HCT116 (cell line): ENCODE measurements at regions not wholly inside any gene's neighbourhood (a gene's known extent, or its start where the extent isn't known, plus 50 kb on each side); places are given as distances from the start of the nearest gene placed in this dataset.

ENCODE experiments used
- ATAC-seq: fragments of 200-7000 bp; cut with Tn5 transposase; 2 replicates; pipeline ENCODE4 v1.9.1; 2020; ENCODE audit warnings: mild to moderate bottlenecking, moderate library complexity
- BruUV-seq: library from RNA; stranded (reverse); fragments of 400-500 nt; replicated peaks from 2 replicates; lab custom pipeline; 2021; lab: Mats Ljungman, UMichigan
- CTCF ChIA-PET: fragments of 300-600 bp; sonication (Branson Sonifier 250); formaldehyde crosslinking; loops from one replicate; lab custom pipeline; 2021; ENCODE audit warnings: antibody characterized with exemption; lab: Charles Lee
- POLR2A ChIA-PET: fragments of 300-600, 350-600 bp; sonication (Branson Sonifier 250); formaldehyde crosslinking; loops from one replicate; lab custom pipeline; 2021; ENCODE audit warnings: antibody characterized with exemption; lab: Charles Lee
- RAD21 ChIA-PET, 2 experiments: fragments of 300-600 bp; sonication (Branson Sonifier 250); formaldehyde crosslinking; loops; one replicate each; lab custom pipeline; 2023; ENCODE audit warnings: low total read pairs in 2 of 2; ENCODE audit not compliant: uncharacterized antibody in 2 of 2, unreplicated experiment in 2 of 2, low non-redundant PET in 1 of 2; lab: Charles Lee
- DNase-seq: peaks from one replicate; pipeline ENCODE4 v3.0.0-alpha.2; 2010; ENCODE audit warnings: low read depth, low spot score
- H2AFZ ChIP-seq: fragments of 200-600 bp; shearing (Covaris generic), sonication (generic); 2 replicates; pipeline ENCODE4 v1.6.1; 2017; ENCODE audit warnings: low read depth, mixed run types, mixed read lengths, antibody characterized with exemption, low read length; ENCODE audit not compliant: poor library complexity, severe bottlenecking
- H3K27ac ChIP-seq: 2 replicates; pipeline ENCODE4 v1.5.1; 2012; ENCODE audit warnings: low read depth, low read length
- H3K27me3 ChIP-seq: fragments of 200-600 bp; sonication (generic); 2 replicates; pipeline ENCODE4 v1.6.1; 2016; ENCODE audit warnings: mixed run types, low read length, mixed read lengths; ENCODE audit not compliant: insufficient read depth
- H3K36me3 ChIP-seq, 2 experiments: fragments of 200-500 bp in 1 of 2; fragments of 200-600 bp in 1 of 2; sonication (Bioruptor generic) in 1 of 2; sonication (generic) in 1 of 2; 2 replicates each; pipeline versions ENCODE4 v1.5.1 to v1.6.1; 2014 to 2016; ENCODE audit warnings: low read length in 2 of 2, inconsistent platforms in 1 of 2, mixed read lengths in 1 of 2, mixed run types in 1 of 2; ENCODE audit not compliant: insufficient read depth in 2 of 2, control insufficient read depth in 1 of 2
- H3K4me1 ChIP-seq, 2 experiments: fragments of 200-600 bp in 1 of 2; sonication (generic) in 1 of 2; 2 replicates each; pipeline versions ENCODE4 v1.5.1 to v1.6.1; 2012 to 2017; ENCODE audit warnings: low read length in 2 of 2, inconsistent platforms in 1 of 2, mild to moderate bottlenecking in 1 of 2, mixed read lengths in 1 of 2, mixed run types in 1 of 2, moderate library complexity in 1 of 2; ENCODE audit not compliant: insufficient read depth in 2 of 2, control insufficient read depth in 1 of 2
- H3K4me2 ChIP-seq: fragments of 200-600 bp; sonication (generic); 2 replicates; pipeline ENCODE4 v1.6.1; 2017; ENCODE audit warnings: mixed run types, low read length, mixed read lengths
- H3K4me3 ChIP-seq, 2 experiments: fragments of 200-600 bp in 1 of 2; sonication (generic) in 1 of 2; replicated peaks in 1 of 2; 2 replicates each; pipeline ENCODE4 v1.5.1; 2011 to 2016; ENCODE audit warnings: low read length in 2 of 2, control low read depth in 1 of 2, low read depth in 1 of 2, mild to moderate bottlenecking in 1 of 2, mixed read lengths in 1 of 2, mixed run types in 1 of 2
- H3K79me2 ChIP-seq: fragments of 200-600 bp; sonication (generic); 2 replicates; pipeline ENCODE4 v1.6.1; 2017; ENCODE audit warnings: mild to moderate bottlenecking, mixed run types, low read length, moderate library complexity, mixed read lengths; ENCODE audit not compliant: insufficient read depth
- H3K9ac ChIP-seq: fragments of 200-600 bp; sonication (generic); 2 replicates; pipeline ENCODE4 v1.6.1; 2016; ENCODE audit warnings: low read length, mixed read lengths
- H3K9me2 ChIP-seq: fragments of 200-600 bp; sonication (generic), shearing (Covaris generic); 2 replicates; pipeline ENCODE4 v1.6.1; 2017; ENCODE audit warnings: mixed run types, mild to moderate bottlenecking, moderate library complexity; ENCODE audit not compliant: insufficient read depth
- H3K9me3 ChIP-seq, 2 experiments: fragments of 200-500 bp in 1 of 2; fragments of 200-600 bp in 1 of 2; sonication (Bioruptor generic) in 1 of 2; sonication (generic) in 1 of 2; 2 replicates each; pipeline ENCODE4 v1.6.1; 2014 to 2017; ENCODE audit warnings: low read length in 2 of 2, mixed read lengths in 2 of 2, inconsistent platforms in 1 of 2, low read depth in 1 of 2, mild to moderate bottlenecking in 1 of 2, mixed run types in 1 of 2, moderate library complexity in 1 of 2; ENCODE audit not compliant: control insufficient read depth in 1 of 2, insufficient read depth in 1 of 2
- H4K20me1 ChIP-seq: fragments of 200-600 bp; sonication (generic), shearing (Covaris generic); 2 replicates; pipeline ENCODE4 v1.6.1; 2017; ENCODE audit warnings: mixed run types, mild to moderate bottlenecking, moderate library complexity; ENCODE audit not compliant: insufficient read depth
- EGR1 ChIP-seq: IDR thresholded peaks from 2 replicates; pipeline ENCODE4 v1.6.1; 2012; ENCODE audit warnings: low read depth
- ELF1 ChIP-seq: IDR thresholded peaks from 2 replicates; pipeline ENCODE4 v1.6.1; 2012; ENCODE audit warnings: low read depth, borderline replicate concordance
- EZH2 ChIP-seq: fragments of 200-600 bp; sonication (generic); IDR thresholded peaks from 2 replicates; pipeline ENCODE4 v1.6.1; 2017; ENCODE audit warnings: antibody characterized with exemption, mixed run types
- EZH2phosphoT487 ChIP-seq: fragments of 200-600 bp; IDR thresholded peaks from 2 replicates; pipeline ENCODE4 v1.6.1; 2018; ENCODE audit warnings: antibody characterized with exemption, borderline replicate concordance
- JUND ChIP-seq: IDR thresholded peaks from 2 replicates; pipeline ENCODE4 v1.6.1; 2012
- POLR2AphosphoS5 ChIP-seq: IDR thresholded peaks from 2 replicates; pipeline ENCODE4 v1.6.1; 2011; ENCODE audit warnings: mild to moderate bottlenecking, low read depth, low read length, moderate library complexity
- RAD21 ChIP-seq: IDR thresholded peaks from 2 replicates; pipeline ENCODE4 v1.6.1; 2012; ENCODE audit warnings: low read depth, mild to moderate bottlenecking
- SRF ChIP-seq: IDR thresholded peaks from 2 replicates; pipeline ENCODE4 v1.6.1; 2012; ENCODE audit warnings: low read depth
- TCF7L2 ChIP-seq: IDR thresholded peaks from 2 replicates; pipeline ENCODE4 v1.7.0; 2011; ENCODE audit warnings: borderline replicate concordance, inconsistent platforms; ENCODE audit not compliant: insufficient read depth, insufficient read length; ENCODE audit errors: extremely low read depth
- ZFX ChIP-seq: fragments of 450-650 bp; IDR thresholded peaks from 2 replicates; pipeline ENCODE4 v1.6.1; 2017
- intact Hi-C: fragments of 100-400 bp; cut with micrococcal nuclease; formaldehyde crosslinking; loops from 2 replicates; pipeline ENCODE4 v1.10.0; 2022
- TF ChIP-seq, protein P1 (sequence below): IDR thresholded peaks from 2 replicates; pipeline ENCODE4 v1.6.1; 2012
- TF ChIP-seq, protein P2 (sequence below), 3 experiments: fragments of 200-600 bp in 1 of 3; sonication (generic) in 1 of 3; IDR thresholded peaks in 2 of 3; conservative IDR thresholded peaks in 1 of 3; 2 replicates each; pipeline ENCODE4 v1.5.1; 2012 to 2017; ENCODE audit warnings: low read depth in 2 of 3, low read length in 2 of 3, antibody characterized with exemption in 1 of 3, borderline replicate concordance in 1 of 3, control low read depth in 1 of 3, mild to moderate bottlenecking in 1 of 3, mixed read lengths in 1 of 3, mixed run types in 1 of 3, moderate library complexity in 1 of 3; ENCODE audit not compliant: insufficient read depth in 1 of 3
- TF ChIP-seq, protein P3 (sequence below): IDR thresholded peaks from 2 replicates; pipeline ENCODE4 v1.6.1; 2011; ENCODE audit warnings: mild to moderate bottlenecking, low read length, moderate library complexity; ENCODE audit not compliant: insufficient replicate concordance; ENCODE audit errors: extremely low read depth

DNA sequence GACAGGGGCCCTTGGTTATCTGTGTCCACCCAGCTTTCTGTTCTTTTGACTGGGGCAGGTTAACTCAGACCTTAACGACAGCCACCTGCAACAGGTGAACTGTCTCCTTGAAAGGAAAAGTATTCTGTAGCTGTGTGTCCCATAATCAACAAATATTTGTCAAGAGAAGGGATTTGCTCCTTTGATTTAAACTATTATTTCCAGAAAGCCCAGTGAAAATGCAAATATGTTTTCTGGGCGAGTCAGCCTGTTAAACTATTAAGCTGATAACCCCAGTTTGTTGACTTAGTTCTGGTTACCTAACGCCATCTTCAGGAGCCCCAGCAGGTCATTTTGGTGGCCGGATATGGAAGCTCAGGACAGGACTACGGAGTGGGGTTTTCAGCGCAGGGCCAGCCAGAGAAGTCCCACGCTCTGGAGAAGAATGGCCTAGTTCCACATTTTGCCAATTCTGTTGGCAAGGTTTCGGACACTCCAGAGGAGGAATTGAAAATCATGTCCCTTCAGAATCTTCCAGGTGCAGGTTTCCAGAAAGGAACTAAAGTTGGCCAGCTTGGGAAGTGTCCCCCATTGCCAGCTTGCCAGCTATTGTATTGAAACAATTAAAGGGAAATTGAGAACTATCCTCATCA lies 54.5 kb downstream of the ADRA2A start:
- H3K9me2 ChIP-seq = no peaks in the 10 kb centered on the region
- H3K4me3 ChIP-seq = no peak overlapping the region
- H3K4me2 ChIP-seq = no peak overlapping the region
- no TSS peak for BruUV-seq
- intact Hi-C loops = no loop called here
- no peaks in the 10 kb centered on the region for H3K36me3 ChIP-seq
- TF ChIP-seq RAD21 (peak; percentile 38), ZFX (no peak)
- TF ChIP-seq, all 23 proteins: peak for 1
- Histone ChIP-seq H3K79me2 (no peaks in the 10 kb centered on the region), H3K27me3 (peaks cover 16% of the 10 kb centered on the region; the same call in 1 of the 2 replicates), H3K4me1 (peaks cover 0 to 10% of the 10 kb centered on the region in 2 experiments; a peak in 2 of 4 replicates), H4K20me1 (no peaks in the 10 kb centered on the region), H3K9ac (no peak overlapping the region), H3K27ac (no peak overlapping the region), H2AFZ (no peak overlapping the region), H3K9me3 (peaks cover 0 to 4% of the 10 kb centered on the region in 2 experiments; a peak in 1 of 4 replicates)
- CTCF ChIA-PET = no interaction called here
- DNase-seq (no peak), ATAC-seq (no peak)
- POLR2A ChIA-PET = no interaction called here
- RAD21 ChIA-PET = no interaction called here

DNA sequence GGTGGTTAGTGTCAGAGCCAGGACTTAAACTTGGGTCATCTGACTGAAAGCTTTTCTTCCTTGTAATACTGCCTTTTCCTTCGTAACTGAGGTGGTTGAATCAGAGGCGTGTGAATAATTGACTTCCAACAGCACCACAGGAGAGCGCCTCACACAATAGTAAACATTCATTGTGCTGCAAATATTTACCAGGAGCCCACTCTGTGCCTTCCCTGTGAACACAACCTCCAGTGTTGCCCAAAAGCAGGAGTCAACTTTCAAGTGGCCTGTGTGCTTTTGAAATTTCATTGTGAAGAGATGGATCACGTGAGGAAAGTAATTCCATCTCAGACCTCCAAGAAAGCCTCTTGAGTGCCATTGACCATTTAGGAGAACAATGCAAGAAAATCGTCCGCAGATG lies 60.2 kb downstream of the ADRA2A start:
- no peaks in the 10 kb centered on the region for H3K4me1 ChIP-seq
- H3K27me3 ChIP-seq = peaks cover 37% of the 10 kb centered on the region
- H3K4me2 ChIP-seq = no peak overlapping the region
- no peaks in the 10 kb centered on the region for H3K9me2 ChIP-seq
- intact Hi-C loops = no loop called here
- H4K20me1 ChIP-seq = no peaks in the 10 kb centered on the region
- ATAC-seq = no peak
- CTCF ChIA-PET = no interaction called here
- POLR2A ChIA-PET = no interaction called here
- H3K4me3 ChIP-seq = no peak overlapping the region
- H3K9me3 ChIP-seq = peaks cover 0 to 4% of the 10 kb centered on the region in 2 experiments; a peak in 1 of 4 replicates
- RAD21 ChIA-PET = no interaction called here
- H3K9ac ChIP-seq = no peak overlapping the region
- no peaks in the 10 kb centered on the region for H3K36me3 ChIP-seq
- no peak overlapping the region for H3K27ac ChIP-seq
- no peaks in the 10 kb centered on the region for H3K79me2 ChIP-seq
- H2AFZ ChIP-seq = no peak overlapping the region
- no TSS peak for BruUV-seq
- TF ChIP-seq POLR2AphosphoS5 = no peak
- TF ChIP-seq, protein P1, sequence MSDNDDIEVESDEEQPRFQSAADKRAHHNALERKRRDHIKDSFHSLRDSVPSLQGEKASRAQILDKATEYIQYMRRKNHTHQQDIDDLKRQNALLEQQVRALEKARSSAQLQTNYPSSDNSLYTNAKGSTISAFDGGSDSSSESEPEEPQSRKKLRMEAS = no peak
- no peak for TF ChIP-seq ELF1
- no peak for TF ChIP-seq EZH2
- TF ChIP-seq, protein P2, sequence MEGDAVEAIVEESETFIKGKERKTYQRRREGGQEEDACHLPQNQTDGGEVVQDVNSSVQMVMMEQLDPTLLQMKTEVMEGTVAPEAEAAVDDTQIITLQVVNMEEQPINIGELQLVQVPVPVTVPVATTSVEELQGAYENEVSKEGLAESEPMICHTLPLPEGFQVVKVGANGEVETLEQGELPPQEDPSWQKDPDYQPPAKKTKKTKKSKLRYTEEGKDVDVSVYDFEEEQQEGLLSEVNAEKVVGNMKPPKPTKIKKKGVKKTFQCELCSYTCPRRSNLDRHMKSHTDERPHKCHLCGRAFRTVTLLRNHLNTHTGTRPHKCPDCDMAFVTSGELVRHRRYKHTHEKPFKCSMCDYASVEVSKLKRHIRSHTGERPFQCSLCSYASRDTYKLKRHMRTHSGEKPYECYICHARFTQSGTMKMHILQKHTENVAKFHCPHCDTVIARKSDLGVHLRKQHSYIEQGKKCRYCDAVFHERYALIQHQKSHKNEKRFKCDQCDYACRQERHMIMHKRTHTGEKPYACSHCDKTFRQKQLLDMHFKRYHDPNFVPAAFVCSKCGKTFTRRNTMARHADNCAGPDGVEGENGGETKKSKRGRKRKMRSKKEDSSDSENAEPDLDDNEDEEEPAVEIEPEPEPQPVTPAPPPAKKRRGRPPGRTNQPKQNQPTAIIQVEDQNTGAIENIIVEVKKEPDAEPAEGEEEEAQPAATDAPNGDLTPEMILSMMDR (IDR thresholded peaks at IDR 0.05 in 2 of 3, conservative IDR thresholded peaks at IDR 0.05 in 1 of 3; ENCODE audit: borderline replicate concordance in 1 of 3, insufficient read depth in 1 of 3, low read depth in 2 of 3, low read length in 2 of 3) = no peak
- TF ChIP-seq SRF = no peak
- no peak for TF ChIP-seq EGR1
- no peak for TF ChIP-seq EZH2phosphoT487
- TF ChIP-seq, protein P3, sequence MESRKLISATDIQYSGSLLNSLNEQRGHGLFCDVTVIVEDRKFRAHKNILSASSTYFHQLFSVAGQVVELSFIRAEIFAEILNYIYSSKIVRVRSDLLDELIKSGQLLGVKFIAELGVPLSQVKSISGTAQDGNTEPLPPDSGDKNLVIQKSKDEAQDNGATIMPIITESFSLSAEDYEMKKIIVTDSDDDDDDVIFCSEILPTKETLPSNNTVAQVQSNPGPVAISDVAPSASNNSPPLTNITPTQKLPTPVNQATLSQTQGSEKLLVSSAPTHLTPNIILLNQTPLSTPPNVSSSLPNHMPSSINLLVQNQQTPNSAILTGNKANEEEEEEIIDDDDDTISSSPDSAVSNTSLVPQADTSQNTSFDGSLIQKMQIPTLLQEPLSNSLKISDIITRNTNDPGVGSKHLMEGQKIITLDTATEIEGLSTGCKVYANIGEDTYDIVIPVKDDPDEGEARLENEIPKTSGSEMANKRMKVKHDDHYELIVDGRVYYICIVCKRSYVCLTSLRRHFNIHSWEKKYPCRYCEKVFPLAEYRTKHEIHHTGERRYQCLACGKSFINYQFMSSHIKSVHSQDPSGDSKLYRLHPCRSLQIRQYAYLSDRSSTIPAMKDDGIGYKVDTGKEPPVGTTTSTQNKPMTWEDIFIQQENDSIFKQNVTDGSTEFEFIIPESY = no peak
- no peak for TF ChIP-seq TCF7L2
- TF ChIP-seq JUND = no peak
- DNase-seq = no peak
